DMS153 (cell line): ENCODE measurements at regions not wholly inside any gene's neighbourhood (a gene's known extent, or its start where the extent isn't known, plus 50 kb on each side); places are given as distances from the start of the nearest gene placed in this dataset.

ENCODE experiments used
- DNase-seq: peaks from one replicate; lab custom pipeline; 2025; lab: John Stamatoyannopoulos, UW

DNA sequence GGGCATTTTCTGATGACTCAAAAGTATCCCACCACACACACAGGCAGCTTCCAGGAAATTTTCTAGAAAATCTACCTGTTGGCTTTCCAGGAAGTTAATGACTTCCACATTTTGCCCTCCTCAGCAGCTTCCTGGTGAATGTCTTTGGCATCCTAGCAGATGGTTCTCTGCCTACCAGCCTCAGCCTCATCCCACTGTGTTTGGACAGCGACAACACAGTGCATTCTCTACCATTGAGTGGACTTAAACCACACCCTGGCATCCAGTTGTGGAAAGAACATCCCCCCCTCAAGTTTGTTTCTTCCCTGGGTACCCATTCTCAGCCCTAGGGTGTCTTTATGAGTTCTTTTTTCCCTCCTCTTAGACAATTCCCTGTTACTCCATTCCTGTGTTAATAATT is 50.8 kb upstream of the GADL1 start:
- no peak for DNase-seq

DNA sequence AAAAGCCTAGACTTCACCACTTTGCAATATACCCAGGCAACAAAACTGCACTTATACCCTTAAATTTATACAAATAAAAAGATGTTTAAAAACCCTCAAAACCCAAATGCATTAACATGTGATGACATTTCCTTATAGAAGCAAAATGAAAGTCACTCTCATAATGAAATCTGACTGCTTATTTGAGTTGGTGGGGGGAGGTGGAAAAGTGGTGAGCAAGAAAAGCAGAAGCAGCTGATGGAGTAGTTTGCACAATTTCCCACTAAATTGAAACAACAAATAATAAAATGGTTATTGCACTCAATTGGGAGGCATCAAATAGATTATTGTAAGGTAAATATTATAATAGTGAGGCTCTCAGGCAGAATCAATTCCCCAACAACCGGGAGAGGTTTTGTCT is 54.0 kb upstream of the GADL1 start:
- no peak for DNase-seq

DNA sequence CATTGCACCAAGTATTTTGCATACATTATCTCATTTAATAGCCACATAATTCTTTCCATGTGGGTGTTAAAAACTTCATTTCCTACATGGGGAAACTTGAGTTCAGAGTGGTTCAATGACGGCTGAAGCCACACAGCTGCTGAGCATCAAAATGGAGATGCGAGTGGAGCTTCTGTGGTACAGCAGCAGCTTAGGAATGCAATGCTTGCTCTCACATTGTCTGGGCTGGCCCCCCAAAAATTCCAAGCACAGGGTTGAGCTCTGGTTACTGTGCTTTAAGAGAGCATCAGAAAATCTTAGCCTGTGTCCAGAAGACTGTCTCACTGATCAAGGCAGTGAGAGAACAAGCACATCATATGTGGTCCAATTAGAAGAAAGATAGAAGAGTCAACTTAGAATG is 57.4 kb upstream of the GADL1 start:
- DNase-seq: no peak

DNA sequence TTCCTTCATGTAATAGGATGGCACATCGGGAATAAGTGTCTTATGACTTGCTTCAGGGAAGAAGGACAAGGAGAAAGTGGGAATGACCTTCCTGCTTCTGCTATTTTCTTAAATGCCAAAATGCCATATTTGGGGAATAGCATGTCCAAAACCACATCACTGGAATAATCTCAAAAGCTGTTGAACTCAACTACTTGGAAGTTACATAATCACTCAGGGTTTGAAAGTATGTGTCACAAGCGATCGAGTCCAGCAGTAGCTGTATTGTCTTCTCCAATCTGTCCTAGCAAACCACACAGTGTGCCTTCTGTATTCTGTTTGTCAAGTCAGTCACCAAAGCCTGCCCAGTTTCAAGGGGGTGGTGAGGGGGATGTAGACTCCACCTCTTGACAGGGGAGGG is 58.3 kb upstream of the GADL1 start:
- DNase-seq: no peak

DNA sequence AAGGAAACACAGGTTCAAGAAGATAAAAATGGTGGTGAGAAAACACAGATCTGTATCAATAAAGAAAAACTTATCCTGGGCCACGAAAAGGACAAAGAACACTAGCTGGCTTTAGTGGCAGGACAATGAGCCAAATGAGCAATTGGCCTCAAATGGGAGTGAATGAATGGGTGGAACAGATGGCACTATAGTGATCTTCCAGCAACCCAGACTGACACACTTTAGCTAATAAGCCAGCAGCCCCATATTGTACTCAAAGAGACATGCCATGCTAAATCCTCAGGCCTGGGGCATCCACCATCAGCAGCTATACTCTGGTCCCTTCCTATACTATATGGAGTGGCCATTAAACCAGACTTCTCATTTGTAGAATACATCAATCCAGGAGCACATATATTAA is 60.0 kb upstream of the GADL1 start:
- no peak for DNase-seq

DNA sequence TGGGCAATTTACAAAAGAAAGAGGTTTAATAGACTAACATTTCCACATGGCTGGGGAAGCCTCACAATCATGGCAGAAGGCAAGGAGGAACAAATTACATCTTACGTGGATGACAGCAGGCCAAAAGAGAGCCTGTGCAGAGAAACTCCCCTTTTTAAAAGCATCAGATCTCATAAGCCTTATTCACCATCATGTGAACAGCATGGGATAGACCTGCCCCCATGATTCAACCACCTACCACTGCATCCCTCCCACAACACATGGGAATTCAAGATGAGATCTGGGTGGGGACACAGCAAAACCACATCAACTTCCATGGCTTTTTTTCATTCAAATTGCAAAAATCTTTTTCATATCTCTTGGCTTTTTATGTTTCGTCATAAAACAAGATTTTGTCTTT is 67.6 kb upstream of the GADL1 start:
- no peak for DNase-seq

DNA sequence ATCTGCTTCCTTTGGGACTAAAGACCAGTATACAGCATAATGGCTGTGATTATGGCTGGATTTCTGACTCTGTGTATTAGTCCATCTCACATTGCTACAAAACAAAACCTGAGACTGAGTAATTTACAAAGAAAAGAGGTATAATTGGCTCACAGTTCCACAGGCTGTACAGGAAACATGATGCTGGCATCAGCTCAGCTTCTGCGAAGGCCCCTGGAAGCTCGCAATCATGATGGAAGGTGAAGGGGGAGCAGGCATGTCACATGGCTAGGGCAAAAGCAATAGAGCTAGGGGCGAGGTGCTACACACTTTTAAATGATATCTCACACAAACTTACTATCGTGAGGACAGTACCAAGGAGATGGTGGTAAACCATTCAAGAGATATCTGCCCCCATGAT is 68.0 kb upstream of the GADL1 start:
- DNase-seq: no peak

DNA sequence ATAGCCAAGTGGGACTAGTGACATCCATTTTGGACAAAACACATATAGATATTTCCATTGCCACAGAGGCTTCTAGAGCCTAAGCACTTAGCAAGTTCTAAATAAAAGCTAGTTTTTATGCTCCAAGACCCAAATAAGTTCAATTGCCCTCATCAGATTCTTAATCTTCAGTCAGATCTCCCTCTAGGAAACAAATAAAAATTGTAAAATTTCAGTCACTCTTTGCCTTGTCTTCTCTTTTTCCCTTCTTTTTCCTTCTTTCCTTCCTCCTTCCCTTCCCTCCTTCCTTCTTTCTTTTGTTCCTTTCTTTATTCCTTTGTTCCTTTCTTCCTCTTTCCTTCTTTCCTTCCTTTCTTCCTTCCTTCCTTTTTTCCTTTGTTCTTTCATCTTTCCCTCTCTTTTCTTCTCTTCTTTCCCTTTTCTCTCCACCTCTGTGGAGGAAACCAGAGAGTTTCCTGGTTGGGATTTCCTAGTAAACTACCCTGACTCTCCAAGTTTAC is 68.8 kb upstream of the GADL1 start:
- DNase-seq: no peak

DNA sequence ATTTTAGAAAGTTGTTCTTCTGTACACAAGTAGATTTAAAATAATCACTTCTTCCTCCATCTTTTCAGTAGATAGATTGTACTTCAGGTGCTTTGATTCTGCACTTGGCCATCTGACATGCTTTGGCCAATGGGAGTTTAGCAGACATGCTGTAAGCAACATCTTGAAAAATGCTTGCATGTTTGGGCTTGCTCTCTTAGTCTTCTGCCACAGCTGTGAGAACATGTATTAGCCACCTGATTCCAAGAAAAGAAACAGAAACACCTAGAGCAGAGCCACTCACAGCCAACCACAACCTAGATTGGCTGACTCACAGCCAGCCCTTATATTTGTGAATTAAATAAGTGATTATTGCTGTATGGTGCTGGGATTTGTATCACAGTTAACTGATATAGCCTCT is 70.2 kb upstream of the GADL1 start:
- no peak for DNase-seq

DNA sequence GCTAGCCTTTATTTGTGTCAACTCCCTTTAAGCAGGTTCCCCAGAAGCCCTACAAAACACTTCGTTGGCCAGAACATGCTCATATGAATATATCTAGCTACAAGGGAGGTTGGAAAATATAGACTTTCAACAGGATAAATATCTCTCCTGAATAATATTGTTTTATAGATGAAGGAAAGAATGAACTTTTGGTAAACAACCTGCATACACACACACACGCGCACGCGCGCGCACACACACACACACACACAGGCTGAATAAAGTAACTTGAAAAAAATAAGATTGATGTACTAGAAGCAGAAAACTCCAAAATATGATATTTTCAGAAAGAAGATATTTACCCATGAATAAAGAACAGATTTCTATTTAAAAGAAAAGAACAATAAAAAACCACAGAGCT is 72.4 kb upstream of the GADL1 start:
- no peak for DNase-seq

DNA sequence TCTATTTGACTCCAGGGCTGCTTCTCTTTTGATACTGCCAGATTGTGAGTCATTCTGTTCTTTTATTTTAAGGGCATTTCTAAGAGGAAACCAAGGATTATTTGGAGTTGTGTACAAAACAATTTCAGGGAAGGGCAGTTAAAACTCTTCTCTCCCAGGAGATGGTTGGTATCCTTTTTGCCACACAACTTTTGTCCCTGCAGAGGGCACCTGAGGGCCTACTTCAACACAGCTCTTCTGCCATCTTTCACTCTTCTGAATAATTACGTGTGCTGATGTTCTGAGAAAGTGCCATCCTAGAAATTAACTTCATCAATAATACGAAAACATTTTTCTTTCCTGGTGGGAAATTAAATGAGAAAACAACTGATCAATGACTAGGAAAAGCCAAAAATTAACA is 75.7 kb upstream of the GADL1 start:
- DNase-seq: no peak

DNA sequence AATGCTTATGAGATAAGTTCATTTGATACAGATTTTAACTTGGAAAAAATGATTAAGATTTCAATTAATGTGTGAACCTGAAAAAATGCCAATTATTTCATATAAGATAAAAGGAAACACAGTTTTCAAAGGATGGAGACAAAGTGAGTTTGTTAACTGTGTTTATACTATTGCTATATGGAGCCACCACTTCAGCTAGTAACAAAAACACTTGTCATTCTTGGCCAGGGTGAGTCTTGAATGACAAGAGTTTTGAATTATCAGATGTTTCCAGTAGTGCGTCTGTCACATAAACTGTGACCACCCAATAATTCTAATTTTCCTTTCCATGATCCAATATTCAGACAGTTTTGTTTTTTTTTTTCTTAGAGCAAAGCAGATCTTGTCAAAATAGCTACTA is 78.0 kb upstream of the GADL1 start:
- DNase-seq: no peak

DNA sequence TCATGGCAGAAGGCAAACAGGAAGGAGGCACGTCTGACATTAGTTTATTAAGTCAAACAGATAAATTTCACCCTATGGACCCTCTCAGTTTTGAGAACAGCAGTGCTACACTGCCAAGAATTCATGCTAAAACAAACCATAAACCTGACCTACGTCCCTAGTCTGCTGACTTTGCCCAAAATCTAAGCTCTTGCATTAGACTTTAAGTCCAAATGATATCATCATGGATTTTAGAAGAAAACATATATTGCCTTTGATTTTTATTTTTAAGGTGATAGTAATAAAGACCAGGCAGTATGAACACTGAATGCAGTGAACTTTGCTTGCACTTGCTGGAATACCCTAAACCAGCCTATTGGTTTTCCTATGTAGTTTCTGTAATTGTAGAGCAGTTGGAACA is 79.6 kb upstream of the GADL1 start:
- no peak for DNase-seq

DNA sequence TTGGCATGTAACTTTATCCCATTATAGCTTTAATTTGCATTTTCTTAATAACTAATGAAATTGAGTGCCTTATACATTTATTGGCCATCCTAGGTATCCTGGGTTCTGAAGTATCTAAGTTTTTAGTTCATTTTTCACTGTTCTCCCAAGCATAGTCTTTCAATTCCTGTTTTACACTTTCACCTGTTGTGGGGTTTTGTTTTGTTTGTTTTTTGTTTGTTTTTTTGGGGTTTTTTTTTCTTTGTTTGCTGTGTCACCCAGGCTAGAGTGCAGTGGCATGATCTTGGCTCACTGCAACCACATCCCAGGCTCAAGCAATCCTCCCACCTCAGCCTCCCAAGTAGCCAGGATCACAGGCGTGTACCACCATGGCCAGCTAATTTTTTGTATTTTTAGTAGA is 83.1 kb upstream of the GADL1 start:
- DNase-seq: no peak

DNA sequence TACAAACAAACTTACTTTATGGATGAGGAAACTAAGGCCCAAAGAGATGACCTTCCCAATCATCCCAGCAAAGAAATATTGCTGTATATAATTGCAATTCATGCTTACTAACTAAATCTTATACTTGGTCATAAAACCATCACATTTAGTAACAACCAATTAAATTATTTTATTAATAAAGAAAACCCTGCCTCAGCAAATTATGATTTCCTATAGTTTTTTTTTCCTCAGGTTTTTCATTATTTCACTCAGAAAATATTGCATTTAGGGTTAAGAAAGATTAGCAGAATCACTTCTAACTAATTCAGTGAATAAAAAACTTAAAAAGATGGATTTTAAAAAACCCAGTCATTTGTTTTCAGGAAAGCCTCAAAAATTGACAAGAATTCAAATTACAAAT is 86.5 kb upstream of the GADL1 start:
- DNase-seq: no peak

DNA sequence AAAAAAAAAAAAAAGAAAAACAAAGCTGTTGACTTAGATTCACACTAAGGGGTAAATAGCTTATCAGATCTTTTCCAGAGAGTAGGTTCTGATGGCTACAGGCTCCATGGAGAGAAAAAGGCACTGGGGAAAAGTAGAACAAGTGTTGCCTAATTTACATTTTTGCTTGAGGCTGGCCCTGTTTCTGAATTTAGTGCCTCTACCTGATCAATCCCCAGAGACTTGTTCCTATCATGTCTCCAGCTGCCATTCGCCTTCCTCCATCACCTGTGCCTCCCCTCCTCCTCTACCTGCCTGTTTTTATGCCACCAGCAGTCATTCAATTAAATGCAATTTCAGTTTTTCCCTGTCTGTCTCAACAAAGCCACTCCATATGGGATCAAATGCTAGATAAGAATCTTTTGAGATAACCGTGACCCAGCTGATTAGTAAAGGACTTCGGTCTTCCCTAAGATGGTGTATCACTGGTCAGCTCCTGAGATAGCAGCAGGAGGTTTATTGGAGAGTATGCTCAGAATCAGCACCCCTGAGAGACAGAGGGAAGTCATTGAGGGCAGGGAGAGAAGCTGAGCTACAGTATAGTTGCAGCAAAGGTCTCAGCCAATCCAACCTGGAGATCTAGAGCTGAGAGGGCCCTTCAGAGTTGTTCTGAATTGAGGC is 88.1 kb upstream of the GADL1 start:
- no peak for DNase-seq

DNA sequence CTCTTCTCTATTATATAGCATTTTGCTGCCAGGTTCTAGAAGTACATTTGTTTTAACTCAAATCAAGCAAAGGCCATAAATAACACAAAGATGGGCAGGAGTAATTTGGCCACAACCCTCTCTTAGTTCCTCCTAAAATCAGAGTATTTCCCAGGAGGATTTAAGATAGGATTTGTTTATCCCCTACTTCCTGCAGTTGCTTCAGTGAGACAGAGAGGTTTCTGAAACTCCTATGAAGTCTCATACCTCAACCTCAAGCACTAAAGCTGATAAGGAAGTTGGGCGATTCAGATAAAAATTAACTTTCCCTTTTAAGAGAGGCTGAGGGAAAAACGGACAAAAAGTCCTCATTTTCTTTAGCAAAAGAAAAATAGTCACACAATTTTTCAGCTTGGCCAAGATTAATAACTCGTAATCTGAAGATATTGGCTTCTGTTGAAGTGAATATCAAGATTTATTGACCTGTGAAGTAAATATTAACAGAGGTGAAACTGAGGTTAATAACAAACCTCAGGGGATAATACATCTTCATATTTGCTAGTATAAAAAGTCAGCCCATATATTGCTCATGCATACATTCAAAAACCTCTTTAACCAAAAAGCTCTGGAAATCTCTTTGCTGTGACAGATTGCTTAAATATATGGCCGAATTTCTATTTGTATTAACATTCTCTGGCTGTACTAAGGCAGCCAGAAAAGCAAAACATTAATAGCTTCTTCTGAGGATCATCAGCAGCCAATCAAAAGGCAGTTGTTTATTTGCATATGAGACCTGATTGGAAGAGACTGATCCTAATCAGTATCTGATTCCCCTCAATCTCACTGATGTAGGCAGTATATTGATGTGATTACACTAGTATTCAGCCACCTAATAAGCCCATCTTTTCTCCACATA is 90.6 kb upstream of the GADL1 start:
- no peak for DNase-seq

DNA sequence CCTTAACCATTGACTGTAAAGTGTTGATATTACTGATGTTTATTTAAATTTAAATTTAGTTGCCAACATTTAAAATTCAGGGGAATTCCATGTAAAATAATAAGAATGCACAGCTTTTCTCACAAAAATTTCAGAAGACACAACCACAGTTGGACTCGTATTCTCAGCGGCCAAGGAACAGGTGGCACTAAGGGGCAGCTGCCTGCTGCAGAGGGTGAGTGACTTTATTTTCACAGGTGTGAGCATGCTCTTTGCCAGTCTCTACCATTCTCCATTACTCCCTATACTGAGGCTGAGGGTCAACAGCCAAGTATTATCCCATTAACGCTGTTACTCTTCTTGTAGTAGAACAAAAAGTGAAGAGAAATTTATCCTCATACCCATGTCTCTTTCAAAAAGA is 92.1 kb upstream of the GADL1 start:
- DNase-seq: no peak

DNA sequence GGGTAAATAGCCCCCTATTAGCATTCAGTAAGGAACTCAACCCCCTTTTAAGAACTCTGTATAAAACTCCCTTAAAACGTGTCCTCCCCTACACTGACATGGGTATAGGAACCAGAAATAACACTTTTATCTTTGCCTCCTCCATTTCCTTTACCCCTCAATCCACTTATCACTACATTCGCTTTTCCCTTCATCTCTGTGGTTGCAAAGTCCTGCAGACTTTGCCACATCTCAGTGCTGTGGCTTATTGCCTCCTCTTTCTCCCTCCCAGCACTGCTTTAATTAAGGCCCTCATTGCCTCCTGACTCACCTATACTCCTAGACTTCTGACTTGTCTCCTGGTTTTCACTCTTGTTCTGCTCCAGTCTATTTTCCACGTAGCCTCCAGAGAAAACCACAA is 94.3 kb upstream of the GADL1 start:
- DNase-seq: no peak

DNA sequence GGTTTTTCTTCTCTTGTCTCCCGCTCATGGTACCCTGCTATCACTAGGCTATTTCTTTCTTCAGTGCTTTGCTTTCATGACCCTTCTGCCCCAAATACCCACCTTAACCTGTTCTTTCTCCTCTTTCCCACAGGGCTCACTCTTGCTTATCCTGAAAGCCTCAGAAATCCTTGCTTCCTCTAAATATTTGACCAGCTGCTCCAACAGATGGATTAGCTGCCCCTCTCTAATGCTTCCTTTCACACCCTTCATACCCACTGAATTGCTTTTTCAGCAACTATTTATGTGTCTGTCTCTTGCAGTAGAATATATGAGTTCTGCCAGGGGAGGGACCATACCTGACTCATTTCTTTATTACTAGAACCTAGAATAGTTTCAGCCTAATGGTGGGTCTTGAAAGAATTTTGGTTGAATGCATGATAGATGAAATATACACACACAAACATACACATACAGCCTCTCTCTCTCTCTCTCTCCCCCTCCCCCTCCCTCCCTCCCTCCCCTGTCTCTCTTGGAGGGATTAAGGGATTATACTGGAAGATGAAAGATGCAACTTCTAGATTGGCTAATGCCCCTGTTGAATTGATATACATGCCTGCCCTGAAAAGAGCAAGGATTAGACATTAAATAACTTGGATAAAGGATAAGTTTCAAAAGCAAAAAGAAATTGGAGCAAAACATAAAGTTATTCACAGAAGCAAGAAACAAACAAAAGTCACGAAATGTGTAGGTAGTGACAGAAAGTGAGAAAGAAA is 95.0 kb upstream of the GADL1 start:
- no peak for DNase-seq

DNA sequence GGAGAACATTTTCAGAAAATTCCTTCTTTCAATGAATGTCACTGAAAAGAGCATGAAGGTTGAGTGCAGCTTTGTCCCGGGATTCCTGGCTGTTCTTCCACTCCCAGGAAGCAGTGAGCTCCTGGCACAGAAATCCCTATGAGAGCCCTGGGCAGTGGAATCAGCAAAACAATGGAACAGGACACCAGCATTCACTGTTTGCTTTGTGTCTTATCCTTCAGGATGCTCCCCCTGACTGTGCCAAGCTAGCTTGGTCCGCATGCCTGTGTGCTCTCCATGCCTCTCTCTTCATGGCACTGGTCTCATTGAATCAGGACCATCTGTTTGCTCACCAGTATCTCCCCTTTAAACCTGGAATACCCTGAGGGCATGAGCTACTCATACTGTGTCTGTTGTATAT is 102.0 kb upstream of the GADL1 start:
- DNase-seq: no peak

DNA sequence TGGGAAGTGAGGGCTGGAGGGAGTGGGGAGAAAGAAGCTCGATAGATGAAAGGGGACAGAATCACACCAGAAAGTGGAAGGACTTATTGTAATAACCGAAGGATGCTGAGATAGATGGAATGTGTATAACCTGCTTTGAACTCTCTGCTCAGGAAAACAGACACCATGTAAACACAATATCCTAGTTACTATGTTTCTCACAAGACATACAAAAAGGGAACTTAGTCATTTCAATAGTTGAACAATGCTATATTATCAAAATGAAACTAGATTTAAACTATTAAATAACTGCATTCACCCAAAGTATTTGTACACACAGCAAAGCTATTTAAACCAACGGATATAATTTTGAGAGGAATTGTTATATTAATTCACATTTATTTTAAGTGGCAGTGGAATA is 108.3 kb upstream of the GADL1 start:
- no peak for DNase-seq
